ENCODE measurements at regions not wholly inside any gene's neighbourhood (a gene's known extent, or its start where the extent isn't known, plus 50 kb on each side); places are given as distances from the start of the nearest gene placed in this dataset.
"Not testable (repeated sequence)": the region's sequence is repeated elsewhere in the genome, so short reads cannot be mapped to it uniquely, and the experiment has no call there.

- Histone ChIP-seq H3K27me3 (ENCODE audit: insufficient read depth, low read depth, severe bottlenecking) (peaks cover 22% of the 10 kb centered on the region), H3K27ac (no peak overlapping the region)
- TF ChIP-seq CTCF (IDR thresholded peaks at IDR 0.05; ENCODE audit: low read depth, low read length): no peak
These were observed 509.4 kb upstream of the API5 start for GRCh38 chr11:42802201-42802899.

GRCh38 chr11:42806191-42806590, 505.6 kb upstream of the API5 start:
- Histone ChIP-seq H3K9me3 (ENCODE audit: severe bottlenecking) (no peaks in the 10 kb centered on the region), H3K36me3 (no peaks in the 10 kb centered on the region), H3K27ac (no peak overlapping the region), H3K4me3 (ENCODE audit: low read depth, low read length) (no peak overlapping the region), H3K27me3 (ENCODE audit: insufficient read depth, low read depth, severe bottlenecking) (peaks cover 32% of the 10 kb centered on the region)
- TF ChIP-seq CTCF (IDR thresholded peaks at IDR 0.05; ENCODE audit: low read depth, low read length): no peak
- no peak for DNase-seq

More at GRCh38 chr11:42802201-42802899, 509.4 kb upstream of the API5 start:
- no peak for DNase-seq
- H3K36me3 ChIP-seq: no peaks in the 10 kb centered on the region
- H3K4me3 ChIP-seq (ENCODE audit: low read depth, low read length): no peak overlapping the region
- no peaks in the 10 kb centered on the region for H3K9me3 ChIP-seq (ENCODE audit: severe bottlenecking)

GRCh38 chr11:42812361-42812760, 499.4 kb upstream of the API5 start:
- H3K4me3 ChIP-seq (ENCODE audit: low read depth, low read length): no peak overlapping the region
- no peaks in the 10 kb centered on the region for H3K9me3 ChIP-seq (ENCODE audit: severe bottlenecking)
- TF ChIP-seq CTCF (IDR thresholded peaks at IDR 0.05; ENCODE audit: low read depth, low read length): no peak
- DNase-seq: no peak
- H3K36me3 ChIP-seq: no peaks in the 10 kb centered on the region
- no peak overlapping the region for H3K27ac ChIP-seq
- H3K27me3 ChIP-seq (ENCODE audit: insufficient read depth, low read depth, severe bottlenecking): peaks cover 18% of the 10 kb centered on the region

- Histone ChIP-seq H3K36me3 (no peaks in the 10 kb centered on the region), H3K4me3 (ENCODE audit: low read depth, low read length) (no peak overlapping the region), H3K9me3 (ENCODE audit: severe bottlenecking) (no peaks in the 10 kb centered on the region), H3K27me3 (ENCODE audit: insufficient read depth, low read depth, severe bottlenecking) (peaks cover 18% of the 10 kb centered on the region), H3K27ac (no peak overlapping the region)
- no peak for TF ChIP-seq CTCF (IDR thresholded peaks at IDR 0.05; ENCODE audit: low read depth, low read length)
- DNase-seq: no peak
These were observed 498.8 kb upstream of the API5 start for GRCh38 chr11:42812960-42813359.

- no peaks in the 10 kb centered on the region for H3K36me3 ChIP-seq
- H3K9me3 ChIP-seq (ENCODE audit: severe bottlenecking): no peaks in the 10 kb centered on the region
- H3K27me3 ChIP-seq (ENCODE audit: insufficient read depth, low read depth, severe bottlenecking): peaks cover 35% of the 10 kb centered on the region
- H3K27ac ChIP-seq: no peak overlapping the region
- TF ChIP-seq CTCF (IDR thresholded peaks at IDR 0.05; ENCODE audit: low read depth, low read length): no peak
- no peak for DNase-seq
- no peak overlapping the region for H3K4me3 ChIP-seq (ENCODE audit: low read depth, low read length)
These were observed 495.3 kb upstream of the API5 start for GRCh38 chr11:42816471-42816870.

- Histone ChIP-seq H3K36me3 (no peaks in the 10 kb centered on the region), H3K27me3 (ENCODE audit: insufficient read depth, low read depth, severe bottlenecking) (peaks cover 35% of the 10 kb centered on the region), H3K4me3 (ENCODE audit: low read depth, low read length) (no peak overlapping the region), H3K27ac (no peak overlapping the region), H3K9me3 (ENCODE audit: severe bottlenecking) (no peaks in the 10 kb centered on the region)
- DNase-seq: no peak
- no peak for TF ChIP-seq CTCF (IDR thresholded peaks at IDR 0.05; ENCODE audit: low read depth, low read length)
These were observed 492.7 kb upstream of the API5 start for GRCh38 chr11:42819126-42819525.

- H3K36me3 ChIP-seq; H3K4me3 ChIP-seq (ENCODE audit: low read depth, low read length); H3K9me3 ChIP-seq (ENCODE audit: severe bottlenecking); H3K27ac ChIP-seq; DNase-seq: not testable (repeated sequence)
- peaks cover 32% of the 10 kb centered on the region for H3K27me3 ChIP-seq (ENCODE audit: insufficient read depth, low read depth, severe bottlenecking)
These were observed 489.6 kb upstream of the API5 start for GRCh38 chr11:42822188-42822587.
